ENCODE measurements at regions not wholly inside any gene's neighbourhood (a gene's known extent, or its start where the extent isn't known, plus 50 kb on each side); places are given as distances from the start of the nearest gene placed in this dataset.

GRCh38 chr1:30229557-30229956, 493.8 kb downstream of the MATN1 start (continued):
- TF ChIP-seq ATF6 (CRISPR knock-in tag; conservative IDR thresholded peaks at IDR 0.05) (no peak), HOXA7 (CRISPR knock-in tag; IDR thresholded peaks at IDR 0.05) (no peak), TCF7 (IDR thresholded peaks at IDR 0.05; ENCODE audit: low read depth) (no peak), ZNF414 (CRISPR knock-in tag; IDR thresholded peaks at IDR 0.05) (no peak), DMTF1 (CRISPR knock-in tag; IDR thresholded peaks at IDR 0.05) (no peak), ZUFSP (CRISPR knock-in tag; IDR thresholded peaks at IDR 0.05; ENCODE audit: borderline replicate concordance) (no peak), AKNA (CRISPR knock-in tag; IDR thresholded peaks at IDR 0.05; ENCODE audit: borderline replicate concordance) (no peak), MYC (CRISPR knock-in tag; IDR thresholded peaks at IDR 0.05; ENCODE audit: borderline replicate concordance) (no peak; the same call in 1 of the 2 replicates), E2F5 (CRISPR knock-in tag; conservative IDR thresholded peaks at IDR 0.05) (no peak), ZNF629 (CRISPR knock-in tag; conservative IDR thresholded peaks at IDR 0.05) (no peak), SP140L (CRISPR knock-in tag; IDR thresholded peaks at IDR 0.05; ENCODE audit: borderline replicate concordance) (no peak), SKI (IDR thresholded peaks at IDR 0.05; ENCODE audit: partially characterized antibody) (no peak), ZFP41 (CRISPR knock-in tag; IDR thresholded peaks at IDR 0.05; ENCODE audit: borderline replicate concordance) (no peak), ZNF547 (CRISPR knock-in tag; IDR thresholded peaks at IDR 0.05) (no peak), NBN (conservative IDR thresholded peaks at IDR 0.05) (no peak)
